SK-N-SH treated with all-trans-retinoic acid at 6 μM for 48 hours (cell line): ENCODE measurements at regions not wholly inside any gene's neighbourhood (a gene's known extent, or its start where the extent isn't known, plus 50 kb on each side); places are given as distances from the start of the nearest gene placed in this dataset.

Experiments
- ARNTL ChIP-seq: fragments of 450-650 bp; formaldehyde crosslinking; IDR thresholded peaks from 2 replicates; pipeline ENCODE4 v1.5.0; 2020; ENCODE audit warnings: low read depth, mild to moderate bottlenecking, moderate library complexity, borderline replicate concordance
- CREB5 ChIP-seq: fragments of 250-450 bp; sonication (Bioruptor Pico); IDR thresholded peaks from 2 replicates; pipeline ENCODE4 v1.5.1; 2020; ENCODE audit warnings: low read depth, mild to moderate bottlenecking, moderate library complexity
- RARB ChIP-seq: fragments of 250-450 bp; sonication (Bioruptor Pico); IDR thresholded peaks from 2 replicates; pipeline ENCODE4 v1.8.0; 2021; ENCODE audit warnings: mild to moderate bottlenecking, moderate library complexity
- SNAI2 ChIP-seq: fragments of 250-450 bp; sonication (Bioruptor Pico); IDR thresholded peaks from 2 replicates; pipeline ENCODE4 v1.5.0; 2020; ENCODE audit warnings: mild to moderate bottlenecking, moderate library complexity
- TOX ChIP-seq: fragments of 250-450 bp; sonication (Bioruptor Pico); IDR thresholded peaks from 2 replicates; pipeline ENCODE4 v1.8.0; 2021; ENCODE audit warnings: mild to moderate bottlenecking, moderate library complexity, borderline replicate concordance
- ZFP3 ChIP-seq: fragments of 250-450 bp; sonication (Bioruptor Pico); IDR thresholded peaks from 2 replicates; pipeline ENCODE4 v1.5.0; 2020; ENCODE audit warnings: mild to moderate bottlenecking, moderate library complexity
- ZFP30 ChIP-seq: fragments of 450-650 bp; formaldehyde crosslinking; IDR thresholded peaks from 2 replicates; pipeline ENCODE4 v1.5.0; 2022; ENCODE audit warnings: mild to moderate bottlenecking, moderate library complexity
- ZNF565 ChIP-seq: fragments of 450-650 bp; formaldehyde crosslinking; conservative IDR thresholded peaks from 2 replicates; pipeline ENCODE4 v1.5.0; 2020; ENCODE audit warnings: low read depth, mild to moderate bottlenecking, moderate library complexity
- ZNF70 ChIP-seq: fragments of 450-650 bp; formaldehyde crosslinking; IDR thresholded peaks from 2 replicates; pipeline ENCODE4 v1.5.0; 2020; ENCODE audit warnings: mild to moderate bottlenecking, moderate library complexity
- ZNF8 ChIP-seq: fragments of 450-650 bp; formaldehyde crosslinking; IDR thresholded peaks from 2 replicates; pipeline ENCODE4 v1.5.0; 2020; ENCODE audit warnings: mild to moderate bottlenecking, moderate library complexity
- TF ChIP-seq, protein P1 (sequence below): fragments of 250-450 bp; sonication (Bioruptor Pico); IDR thresholded peaks from 2 replicates; pipeline ENCODE4 v1.8.0; 2020; ENCODE audit warnings: mild to moderate bottlenecking, moderate library complexity, borderline replicate concordance

DNA sequence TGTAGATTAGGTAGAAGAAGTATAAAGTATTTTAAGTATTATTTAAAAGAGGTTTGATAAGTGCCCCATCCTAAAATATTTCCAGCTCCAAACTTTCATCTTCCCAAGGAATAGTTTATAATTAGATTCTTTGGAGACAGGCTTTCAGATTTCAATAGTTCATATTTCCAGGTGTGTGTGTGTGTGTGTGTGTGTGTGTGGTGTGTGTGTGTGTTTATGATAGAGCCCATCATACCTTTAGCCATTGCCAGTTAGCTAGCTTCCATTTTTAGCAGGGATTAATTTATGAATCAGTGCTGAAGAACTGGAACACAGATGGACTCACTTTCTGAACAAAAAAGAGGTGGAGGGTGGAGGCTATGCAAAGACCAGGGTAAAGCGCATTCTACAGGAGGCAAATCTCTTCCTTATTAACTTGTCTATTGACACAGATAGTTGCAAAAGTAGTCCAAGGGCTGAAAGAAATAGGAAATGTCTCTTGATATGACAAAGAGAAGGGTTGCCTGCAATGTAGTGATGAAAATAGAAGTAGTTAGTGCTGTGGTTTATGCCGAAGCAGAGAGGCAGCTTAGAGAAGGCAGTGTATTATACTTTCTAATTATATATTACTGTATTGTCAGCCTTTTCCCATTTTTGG is 301.1 kb downstream of the MAN2A1 start:
- TF ChIP-seq RARB = no peak
- TF ChIP-seq ZNF8 (CRISPR knock-in tag) = no peak
- TF ChIP-seq ZNF70 (CRISPR knock-in tag) = no peak
- no peak for TF ChIP-seq ARNTL (CRISPR knock-in tag)
- TF ChIP-seq, protein P1, sequence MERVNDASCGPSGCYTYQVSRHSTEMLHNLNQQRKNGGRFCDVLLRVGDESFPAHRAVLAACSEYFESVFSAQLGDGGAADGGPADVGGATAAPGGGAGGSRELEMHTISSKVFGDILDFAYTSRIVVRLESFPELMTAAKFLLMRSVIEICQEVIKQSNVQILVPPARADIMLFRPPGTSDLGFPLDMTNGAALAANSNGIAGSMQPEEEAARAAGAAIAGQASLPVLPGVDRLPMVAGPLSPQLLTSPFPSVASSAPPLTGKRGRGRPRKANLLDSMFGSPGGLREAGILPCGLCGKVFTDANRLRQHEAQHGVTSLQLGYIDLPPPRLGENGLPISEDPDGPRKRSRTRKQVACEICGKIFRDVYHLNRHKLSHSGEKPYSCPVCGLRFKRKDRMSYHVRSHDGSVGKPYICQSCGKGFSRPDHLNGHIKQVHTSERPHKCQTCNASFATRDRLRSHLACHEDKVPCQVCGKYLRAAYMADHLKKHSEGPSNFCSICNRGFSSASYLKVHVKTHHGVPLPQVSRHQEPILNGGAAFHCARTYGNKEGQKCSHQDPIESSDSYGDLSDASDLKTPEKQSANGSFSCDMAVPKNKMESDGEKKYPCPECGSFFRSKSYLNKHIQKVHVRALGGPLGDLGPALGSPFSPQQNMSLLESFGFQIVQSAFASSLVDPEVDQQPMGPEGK (CRISPR knock-in tag) = no peak
- TF ChIP-seq ZNF565 (CRISPR knock-in tag) = no peak
- no peak for TF ChIP-seq ZFP3
- TF ChIP-seq CREB5 (CRISPR knock-in tag) = no peak
- no peak for TF ChIP-seq SNAI2 (CRISPR knock-in tag)
- TF ChIP-seq ZFP30 (CRISPR knock-in tag) = no peak
- no peak for TF ChIP-seq TOX (CRISPR knock-in tag)
